ENCODE measurements at regions not wholly inside any gene's neighbourhood (a gene's known extent, or its start where the extent isn't known, plus 50 kb on each side); places are given as distances from the start of the nearest gene placed in this dataset.

- no peaks in the 10 kb centered on the region for H4K20me1 ChIP-seq (ENCODE audit: control insufficient read depth, extremely low read depth, insufficient read depth, low read length)
- no peaks in the 10 kb centered on the region for H3K4me1 ChIP-seq (ENCODE audit: control insufficient read depth, extremely low read depth, insufficient read depth, low read length)
- no peak overlapping the region for H2AFZ ChIP-seq (ENCODE audit: low read length)
- H3K9ac ChIP-seq (ENCODE audit: insufficient read depth, low read length) = no peak overlapping the region
- H3K79me2 ChIP-seq (ENCODE audit: control insufficient read depth, insufficient read depth, low read length) = no peaks in the 10 kb centered on the region
- H3K4me3 ChIP-seq (replicated peaks in 1 of 4; ENCODE audit: control extremely low read depth in 1 of 4, insufficient read depth in 1 of 4, low read depth in 3 of 4, low read length in 4 of 4) = no peak overlapping the region
- no peak overlapping the region for H3K4me2 ChIP-seq (ENCODE audit: extremely low read depth, insufficient read depth, low read length)
- H3K27me3 ChIP-seq (ENCODE audit: control insufficient read depth, insufficient read depth, low read length) = peaks cover 2% of the 10 kb centered on the region
- DNase-seq (ENCODE audit: low read depth in 2 of 2) = no peak
- no peaks in the 10 kb centered on the region for H3K36me3 ChIP-seq (ENCODE audit: control insufficient read depth, insufficient read depth, low read length)
- H3K27ac ChIP-seq (ENCODE audit: insufficient read depth, low read length) = no peak overlapping the region
- H3K9me3 ChIP-seq (ENCODE audit: control insufficient read depth, insufficient read depth, low read depth, low read length) = no peaks in the 10 kb centered on the region
- TF ChIP-seq EZH2 (IDR thresholded peaks at IDR 0.05; ENCODE audit: low read length, missing control alignments) (no peak), CTCF (conservative IDR thresholded peaks at IDR 0.05 in 1 of 2, IDR thresholded peaks at IDR 0.05 in 1 of 2; ENCODE audit: low read depth in 1 of 2, low read length in 2 of 2) (no peak)
Observed at GRCh38 chr12:107574691-107575090, 110.9 kb upstream of the PWP1 start.

GRCh38 chr12:107580750-107581618 lies 104.6 kb upstream of the PWP1 start:
- no peaks in the 10 kb centered on the region for H4K20me1 ChIP-seq (ENCODE audit: control insufficient read depth, extremely low read depth, insufficient read depth, low read length)
- peak overlapping the region; percentile 35 for H3K4me2 ChIP-seq (ENCODE audit: extremely low read depth, insufficient read depth, low read length)
- H2AFZ ChIP-seq (ENCODE audit: low read length) = no peak overlapping the region
- H3K9ac ChIP-seq (ENCODE audit: insufficient read depth, low read length) = no peak overlapping the region
- H3K4me3 ChIP-seq (replicated peaks in 1 of 4; ENCODE audit: control extremely low read depth in 1 of 4, insufficient read depth in 1 of 4, low read depth in 3 of 4, low read length in 4 of 4) = no peak overlapping the region
- no peak for TF ChIP-seq CTCF (conservative IDR thresholded peaks at IDR 0.05 in 1 of 2, IDR thresholded peaks at IDR 0.05 in 1 of 2; ENCODE audit: low read depth in 1 of 2, low read length in 2 of 2)
- no peak for TF ChIP-seq EZH2 (IDR thresholded peaks at IDR 0.05; ENCODE audit: low read length, missing control alignments)
- no peaks in the 10 kb centered on the region for H3K4me1 ChIP-seq (ENCODE audit: control insufficient read depth, extremely low read depth, insufficient read depth, low read length)
- peak in 1 of 2 donors; percentile 24 for DNase-seq (ENCODE audit: low read depth in 2 of 2)
- H3K9me3 ChIP-seq (ENCODE audit: control insufficient read depth, insufficient read depth, low read depth, low read length) = no peaks in the 10 kb centered on the region
- peaks cover 2% of the 10 kb centered on the region for H3K27me3 ChIP-seq (ENCODE audit: control insufficient read depth, insufficient read depth, low read length)
- H3K27ac ChIP-seq (ENCODE audit: insufficient read depth, low read length) = no peak overlapping the region
- no peaks in the 10 kb centered on the region for H3K36me3 ChIP-seq (ENCODE audit: control insufficient read depth, insufficient read depth, low read length)
- H3K79me2 ChIP-seq (ENCODE audit: control insufficient read depth, insufficient read depth, low read length) = no peaks in the 10 kb centered on the region

GRCh38 chr12:107581619-107582015 lies 104.0 kb upstream of the PWP1 start:
- H3K4me1 ChIP-seq (ENCODE audit: control insufficient read depth, extremely low read depth, insufficient read depth, low read length) = no peaks in the 10 kb centered on the region
- H3K4me2 ChIP-seq (ENCODE audit: extremely low read depth, insufficient read depth, low read length) = no peak overlapping the region
- H3K9me3 ChIP-seq (ENCODE audit: control insufficient read depth, insufficient read depth, low read depth, low read length) = no peaks in the 10 kb centered on the region
- H3K27ac ChIP-seq (ENCODE audit: insufficient read depth, low read length) = no peak overlapping the region
- no peak overlapping the region for H3K9ac ChIP-seq (ENCODE audit: insufficient read depth, low read length)
- H4K20me1 ChIP-seq (ENCODE audit: control insufficient read depth, extremely low read depth, insufficient read depth, low read length) = no peaks in the 10 kb centered on the region
- no peaks in the 10 kb centered on the region for H3K36me3 ChIP-seq (ENCODE audit: control insufficient read depth, insufficient read depth, low read length)
- H3K4me3 ChIP-seq (replicated peaks in 1 of 4; ENCODE audit: control extremely low read depth in 1 of 4, insufficient read depth in 1 of 4, low read depth in 3 of 4, low read length in 4 of 4) = no peak overlapping the region
- no peak overlapping the region for H2AFZ ChIP-seq (ENCODE audit: low read length)
- TF ChIP-seq EZH2 (IDR thresholded peaks at IDR 0.05; ENCODE audit: low read length, missing control alignments) (no peak), CTCF (conservative IDR thresholded peaks at IDR 0.05 in 1 of 2, IDR thresholded peaks at IDR 0.05 in 1 of 2; ENCODE audit: low read depth in 1 of 2, low read length in 2 of 2) (no peak)
- H3K27me3 ChIP-seq (ENCODE audit: control insufficient read depth, insufficient read depth, low read length) = peaks cover 2% of the 10 kb centered on the region
- H3K79me2 ChIP-seq (ENCODE audit: control insufficient read depth, insufficient read depth, low read length) = no peaks in the 10 kb centered on the region
- DNase-seq (ENCODE audit: low read depth in 2 of 2) = peak in 1 of 2 donors; percentile 12

Data from fibroblast of lung (primary cell).